22Rv1 (cell line): ENCODE measurements at regions not wholly inside any gene's neighbourhood (a gene's known extent, or its start where the extent isn't known, plus 50 kb on each side); places are given as distances from the start of the nearest gene placed in this dataset.

Source experiments
- H3K27ac ChIP-seq: fragments of 450-650 bp; 2 replicates; pipeline ENCODE4 v1.5.1; 2017
- ZFX ChIP-seq: fragments of 450-650 bp; IDR thresholded peaks from 2 replicates; pipeline ENCODE4 v1.6.1; 2017; ENCODE audit warnings: antibody characterized with exemption, borderline replicate concordance
- TF ChIP-seq, protein P1 (sequence below): fragments of 450-650 bp; IDR thresholded peaks from 2 replicates; pipeline ENCODE4 v1.5.1; 2017; ENCODE audit warnings: mild to moderate bottlenecking

DNA sequence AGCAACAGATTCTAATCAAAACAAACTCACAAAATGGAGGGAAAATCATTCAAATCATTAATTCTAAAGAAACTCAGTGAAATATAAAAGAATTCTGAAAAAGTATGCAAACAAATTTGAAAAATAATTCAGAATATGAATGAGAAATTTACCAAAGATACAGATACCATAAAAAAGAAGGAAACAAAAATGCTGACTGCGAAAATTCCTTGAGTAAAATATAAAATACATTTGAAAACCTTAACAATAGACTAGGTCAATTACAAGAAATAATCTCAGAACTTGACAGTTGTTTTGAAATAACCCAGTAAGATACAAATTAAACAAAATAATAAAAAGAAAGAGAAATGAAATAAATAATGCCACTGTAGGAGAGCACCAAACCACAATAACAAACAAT is 1289.0 kb downstream of the SLITRK1 start:
- TF ChIP-seq ZFX, result no peak
- TF ChIP-seq, protein P1, sequence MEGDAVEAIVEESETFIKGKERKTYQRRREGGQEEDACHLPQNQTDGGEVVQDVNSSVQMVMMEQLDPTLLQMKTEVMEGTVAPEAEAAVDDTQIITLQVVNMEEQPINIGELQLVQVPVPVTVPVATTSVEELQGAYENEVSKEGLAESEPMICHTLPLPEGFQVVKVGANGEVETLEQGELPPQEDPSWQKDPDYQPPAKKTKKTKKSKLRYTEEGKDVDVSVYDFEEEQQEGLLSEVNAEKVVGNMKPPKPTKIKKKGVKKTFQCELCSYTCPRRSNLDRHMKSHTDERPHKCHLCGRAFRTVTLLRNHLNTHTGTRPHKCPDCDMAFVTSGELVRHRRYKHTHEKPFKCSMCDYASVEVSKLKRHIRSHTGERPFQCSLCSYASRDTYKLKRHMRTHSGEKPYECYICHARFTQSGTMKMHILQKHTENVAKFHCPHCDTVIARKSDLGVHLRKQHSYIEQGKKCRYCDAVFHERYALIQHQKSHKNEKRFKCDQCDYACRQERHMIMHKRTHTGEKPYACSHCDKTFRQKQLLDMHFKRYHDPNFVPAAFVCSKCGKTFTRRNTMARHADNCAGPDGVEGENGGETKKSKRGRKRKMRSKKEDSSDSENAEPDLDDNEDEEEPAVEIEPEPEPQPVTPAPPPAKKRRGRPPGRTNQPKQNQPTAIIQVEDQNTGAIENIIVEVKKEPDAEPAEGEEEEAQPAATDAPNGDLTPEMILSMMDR, result no peak
- no peak overlapping the region for H3K27ac ChIP-seq

DNA sequence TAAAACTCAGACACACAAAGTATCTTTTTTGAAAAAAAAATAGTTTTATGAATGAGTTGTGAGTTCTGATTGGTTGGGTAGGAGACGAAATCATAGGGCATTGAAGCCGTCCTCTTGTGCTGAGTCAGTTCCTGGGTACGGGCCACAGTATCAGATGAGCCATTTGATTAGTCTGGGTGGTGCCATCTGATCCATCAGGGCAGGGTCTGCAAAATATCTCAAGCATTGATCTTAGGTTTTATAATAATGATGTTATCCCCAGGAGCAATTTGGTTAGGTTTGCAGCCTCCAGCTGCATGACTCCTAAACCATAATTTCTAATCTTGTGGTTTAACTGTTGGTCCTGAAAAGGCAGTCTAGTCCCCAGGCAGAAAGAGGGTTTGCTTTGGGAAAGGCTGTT is 1310.6 kb downstream of the SLITRK1 start:
- H3K27ac ChIP-seq, result no peak overlapping the region
- TF ChIP-seq, protein P1, result no peak
- no peak for TF ChIP-seq ZFX

DNA sequence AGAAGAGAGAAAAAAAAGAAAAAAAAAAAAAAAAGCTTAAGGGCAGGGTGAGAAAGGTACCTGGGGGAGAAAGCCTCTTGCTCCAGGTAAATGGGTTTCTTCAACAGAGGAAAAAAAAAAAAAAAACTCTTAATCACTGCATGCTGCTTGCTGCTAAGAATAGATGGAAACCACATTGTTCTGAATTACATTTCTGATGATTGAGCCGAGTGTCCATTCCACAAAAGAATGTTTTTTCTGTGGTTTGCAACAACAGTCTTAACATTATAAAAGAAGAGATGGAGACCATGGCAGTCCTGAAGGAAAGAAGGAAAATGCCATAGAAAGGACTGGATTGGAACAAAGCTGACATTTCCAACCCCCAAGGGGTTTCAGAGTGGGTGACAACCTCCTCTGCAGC is 1312.7 kb downstream of the SLITRK1 start:
- TF ChIP-seq, protein P1, result no peak
- no peak for TF ChIP-seq ZFX
- H3K27ac ChIP-seq, result no peak overlapping the region

DNA sequence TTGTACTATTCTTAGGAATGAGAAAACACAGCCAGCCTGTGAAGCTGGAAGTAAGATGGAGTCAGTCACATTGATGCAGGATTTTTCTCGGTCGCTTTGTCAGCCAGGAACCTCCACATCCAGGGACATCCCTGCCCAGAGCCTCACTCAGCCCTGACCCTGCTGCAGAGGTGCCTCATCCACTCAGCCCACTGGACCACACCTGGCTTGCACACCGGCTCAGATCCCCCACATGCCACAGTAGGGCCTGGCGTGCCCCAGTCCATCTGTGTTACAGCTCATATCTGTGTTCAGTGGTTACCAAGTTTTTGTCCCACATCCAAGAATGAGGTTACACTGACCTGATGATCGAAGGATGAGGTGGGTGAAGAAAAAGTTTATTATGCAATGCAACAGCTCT is 1315.4 kb downstream of the SLITRK1 start:
- no peak overlapping the region for H3K27ac ChIP-seq
- TF ChIP-seq, protein P1, result no peak
- no peak for TF ChIP-seq ZFX

DNA sequence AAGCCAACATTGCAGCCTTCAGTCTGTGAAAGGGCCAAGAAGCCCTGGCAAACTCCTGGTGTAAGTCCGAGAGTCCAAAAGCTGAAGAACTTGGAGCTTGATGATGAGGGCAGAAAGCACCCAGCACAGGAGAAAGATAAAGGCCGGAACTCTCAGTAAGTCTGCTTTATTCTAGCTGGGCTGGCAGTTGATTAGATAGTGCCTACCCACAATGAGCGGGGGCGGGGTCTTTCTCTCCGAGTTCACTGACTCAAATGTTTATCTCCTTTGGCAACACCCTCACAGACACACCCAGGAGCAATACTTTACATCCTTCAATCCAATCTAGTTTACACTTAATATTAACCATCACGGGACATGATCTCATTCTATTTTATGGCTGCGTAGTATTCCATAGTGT is 1317.1 kb downstream of the SLITRK1 start:
- no peak for TF ChIP-seq ZFX
- TF ChIP-seq, protein P1, result no peak
- H3K27ac ChIP-seq, result no peak overlapping the region

DNA sequence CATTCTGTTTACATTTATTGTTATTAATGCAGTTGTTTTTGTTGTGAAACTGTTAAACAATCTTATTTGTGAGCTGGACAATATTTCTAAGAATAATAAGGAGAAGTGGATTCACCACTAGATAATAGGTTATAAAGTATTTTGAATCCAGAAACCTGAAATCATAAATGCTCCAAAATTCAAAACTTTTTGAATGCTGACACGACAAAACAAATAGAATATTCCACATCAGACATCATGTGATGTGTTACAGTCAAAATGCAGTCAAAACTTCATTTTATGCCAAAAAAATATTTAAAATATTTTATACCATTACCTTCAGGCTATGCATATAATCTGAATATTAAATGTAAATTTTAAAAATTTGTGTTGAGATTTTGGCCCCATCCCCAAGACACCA is 1321.4 kb downstream of the SLITRK1 start:
- H3K27ac ChIP-seq, result peak overlapping the region; percentile 24
- TF ChIP-seq, protein P1, result no peak
- no peak for TF ChIP-seq ZFX

DNA sequence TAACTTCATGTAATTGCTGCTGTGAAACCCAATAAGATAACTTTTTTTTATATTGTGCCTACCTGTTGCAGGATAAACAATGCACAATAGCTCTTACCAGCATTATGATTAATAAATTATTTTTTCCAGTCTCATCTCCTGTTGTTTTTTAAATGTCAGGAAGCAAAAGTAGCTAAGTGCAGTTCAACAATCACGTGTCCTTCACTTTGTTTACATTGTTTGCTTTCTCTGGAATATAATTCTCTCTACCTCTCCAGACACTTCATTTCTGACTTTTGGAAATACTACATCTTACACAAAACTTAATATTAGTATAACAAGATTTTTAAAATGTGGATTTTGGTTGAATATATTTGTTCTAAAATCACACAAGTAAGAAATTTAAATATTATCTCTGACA is 1359.4 kb downstream of the SLITRK1 start:
- H3K27ac ChIP-seq, result no peak overlapping the region
- TF ChIP-seq ZFX, result no peak
- TF ChIP-seq, protein P1, result no peak
